Transverse colon (tissue), 4 donors: ENCODE measurements at regions not wholly inside any gene's neighbourhood (a gene's known extent, or its start where the extent isn't known, plus 50 kb on each side); places are given as distances from the start of the nearest gene placed in this dataset.

Experiments
- DNase-seq: peaks from one replicate; pipeline ENCODE4 v3.0.0-alpha.2; 2019
- H3K27ac ChIP-seq, 4 donors: fragments of 200-600 bp; sonication (generic); 2 replicates each; pipeline ENCODE4 v1.5.1; 2016 to 2018; ENCODE audit warnings: inconsistent platforms in 4 of 4
- H3K27me3 ChIP-seq: fragments of 200-600 bp; sonication (generic); 2 replicates; pipeline ENCODE4 v1.5.1; 2017; ENCODE audit warnings: inconsistent platforms
- H3K36me3 ChIP-seq, 4 donors: fragments of 200-600 bp; sonication (generic); 2 replicates each; pipeline ENCODE4 v1.5.1; 2017 to 2019; ENCODE audit warnings: inconsistent platforms in 4 of 4
- H3K4me1 ChIP-seq, 4 donors: fragments of 200-600 bp; sonication (generic); 2 replicates each; pipeline ENCODE4 v1.5.1; 2017 to 2020; ENCODE audit warnings: inconsistent platforms in 4 of 4
- H3K4me3 ChIP-seq, 4 donors: fragments of 200-600 bp; sonication (generic); 1 replicate in 1 of 4; 2 replicates in 3 of 4; pipeline versions ENCODE4 v1.5.1 to v1.6.1; 2017 to 2019; ENCODE audit warnings: inconsistent platforms in 4 of 4
- H3K9me3 ChIP-seq, 2 donors: fragments of 200-600 bp; sonication (generic); 2 replicates each; pipeline ENCODE4 v1.5.1; 2017 to 2019; ENCODE audit warnings: inconsistent platforms in 2 of 2
- EP300 ChIP-seq: sonication (generic); formaldehyde crosslinking; IDR thresholded peaks from one replicate; pipeline ENCODE4 v1.6.1; 2017; ENCODE audit warnings: antibody characterized with exemption, low read depth
- POLR2A ChIP-seq: fragments of 450-650 bp; IDR thresholded peaks from one replicate; pipeline ENCODE4 v1.6.1; 2016; ENCODE audit warnings: antibody characterized with exemption, mild to moderate bottlenecking, moderate library complexity
- POLR2AphosphoS5 ChIP-seq, 3 donors: sonication (generic); formaldehyde crosslinking; IDR thresholded peaks; one replicate each; pipeline ENCODE4 v1.6.1; 2016; ENCODE audit warnings: antibody characterized with exemption in 3 of 3
- WGBS, 2 donors: methylation state at CpG; one replicate each; pipeline ENCODE4 v1.1.5; 2018; ENCODE audit warnings: low coverage in 1 of 2; 5-methylcytosine and 5-hydroxymethylcytosine counted together
- in situ Hi-C, 4 donors: fragments of 200-750 bp; cut with MboI; loops; one replicate each; pipeline versions ENCODE4 v1.15.0 to v1.15.1; 2017; ENCODE audit warnings: low sequenced_read_pairs in 3 of 4, low pct_ligation_motif_present in 1 of 4, low pct_unique_long_range_greater_than_20kb in 1 of 4
- intact Hi-C: fragments of 100-400 bp; cut with DNase I; formaldehyde crosslinking; loops from one replicate; pipeline ENCODE4 v1.15.1; 2023; ENCODE audit warnings: low total_unique reads
- TF ChIP-seq, protein P1 (sequence below), 5 experiments: fragments of 200-600 bp in 3 of 5; fragments of 450-650 bp in 2 of 5; sonication (generic) in 3 of 5; IDR thresholded peaks; 1 replicate in 2 of 5; 2 replicates in 3 of 5; pipeline ENCODE4 v1.5.1; 2016 to 2017; ENCODE audit warnings: antibody characterized with exemption in 5 of 5, inconsistent platforms in 3 of 5, mild to moderate bottlenecking in 2 of 5, moderate library complexity in 1 of 5

GRCh38 chr4:145427991-145428390 lies 53.7 kb upstream of the SMAD1 start:
- intact Hi-C loops: no loop called here
- no peaks in the 10 kb centered on the region for H3K4me1 ChIP-seq

DNA sequence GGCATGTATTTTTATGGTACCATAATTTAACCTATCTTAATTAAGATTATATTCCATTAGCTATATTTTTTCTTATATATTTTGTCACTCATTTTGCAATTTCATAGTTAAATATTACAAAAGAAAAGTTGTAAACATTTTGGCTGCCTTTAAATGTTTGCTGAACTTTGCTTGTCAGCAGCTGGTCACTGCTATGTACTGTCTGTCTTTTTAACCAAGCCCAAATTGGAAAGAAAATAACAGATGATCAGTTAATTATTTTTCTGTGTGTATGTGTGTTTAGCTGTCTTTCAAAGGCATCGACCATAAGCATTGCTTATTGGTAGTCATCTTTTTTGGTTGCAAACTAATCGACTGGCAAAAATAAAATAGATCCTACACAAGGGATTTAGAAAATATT lies 54.4 kb upstream of the SMAD1 start:
- Histone ChIP-seq H3K4me3 (no peak overlapping the region), H3K27me3 (no peaks in the 10 kb centered on the region), H3K27ac (no peak overlapping the region), H3K36me3 (no peaks in the 10 kb centered on the region), H3K9me3 (no peaks in the 10 kb centered on the region), H3K4me1 (no peaks in the 10 kb centered on the region)
- TF ChIP-seq, protein P1, sequence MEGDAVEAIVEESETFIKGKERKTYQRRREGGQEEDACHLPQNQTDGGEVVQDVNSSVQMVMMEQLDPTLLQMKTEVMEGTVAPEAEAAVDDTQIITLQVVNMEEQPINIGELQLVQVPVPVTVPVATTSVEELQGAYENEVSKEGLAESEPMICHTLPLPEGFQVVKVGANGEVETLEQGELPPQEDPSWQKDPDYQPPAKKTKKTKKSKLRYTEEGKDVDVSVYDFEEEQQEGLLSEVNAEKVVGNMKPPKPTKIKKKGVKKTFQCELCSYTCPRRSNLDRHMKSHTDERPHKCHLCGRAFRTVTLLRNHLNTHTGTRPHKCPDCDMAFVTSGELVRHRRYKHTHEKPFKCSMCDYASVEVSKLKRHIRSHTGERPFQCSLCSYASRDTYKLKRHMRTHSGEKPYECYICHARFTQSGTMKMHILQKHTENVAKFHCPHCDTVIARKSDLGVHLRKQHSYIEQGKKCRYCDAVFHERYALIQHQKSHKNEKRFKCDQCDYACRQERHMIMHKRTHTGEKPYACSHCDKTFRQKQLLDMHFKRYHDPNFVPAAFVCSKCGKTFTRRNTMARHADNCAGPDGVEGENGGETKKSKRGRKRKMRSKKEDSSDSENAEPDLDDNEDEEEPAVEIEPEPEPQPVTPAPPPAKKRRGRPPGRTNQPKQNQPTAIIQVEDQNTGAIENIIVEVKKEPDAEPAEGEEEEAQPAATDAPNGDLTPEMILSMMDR (IDR thresholded peaks at IDR 0.05): no peak
- no peak for TF ChIP-seq POLR2AphosphoS5 (IDR thresholded peaks at IDR 0.05)
- no peak for TF ChIP-seq POLR2A
- no peak for TF ChIP-seq EP300
- DNase-seq: no peak
- WGBS, 2 donors: 48 to 57% methylated on average over 1 to 2 of the region's 2 CpGs
- intact Hi-C loops (no loop called here), in situ Hi-C loops (no loop called here)

More at GRCh38 chr4:145427991-145428390, 53.7 kb upstream of the SMAD1 start:
- H3K27ac ChIP-seq: no peak overlapping the region
- TF ChIP-seq EP300 (no peak), POLR2A (no peak)
- TF ChIP-seq, protein P1 (IDR thresholded peaks at IDR 0.05): no peak
- no peak for DNase-seq
- no peak overlapping the region for H3K4me3 ChIP-seq
- H3K9me3 ChIP-seq: no peaks in the 10 kb centered on the region
- 60 to 74% methylated on average over 3 of the region's 3 CpGs for WGBS, 2 donors
- in situ Hi-C loops: no loop called here
- no peaks in the 10 kb centered on the region for H3K27me3 ChIP-seq
- H3K36me3 ChIP-seq: no peaks in the 10 kb centered on the region

DNA sequence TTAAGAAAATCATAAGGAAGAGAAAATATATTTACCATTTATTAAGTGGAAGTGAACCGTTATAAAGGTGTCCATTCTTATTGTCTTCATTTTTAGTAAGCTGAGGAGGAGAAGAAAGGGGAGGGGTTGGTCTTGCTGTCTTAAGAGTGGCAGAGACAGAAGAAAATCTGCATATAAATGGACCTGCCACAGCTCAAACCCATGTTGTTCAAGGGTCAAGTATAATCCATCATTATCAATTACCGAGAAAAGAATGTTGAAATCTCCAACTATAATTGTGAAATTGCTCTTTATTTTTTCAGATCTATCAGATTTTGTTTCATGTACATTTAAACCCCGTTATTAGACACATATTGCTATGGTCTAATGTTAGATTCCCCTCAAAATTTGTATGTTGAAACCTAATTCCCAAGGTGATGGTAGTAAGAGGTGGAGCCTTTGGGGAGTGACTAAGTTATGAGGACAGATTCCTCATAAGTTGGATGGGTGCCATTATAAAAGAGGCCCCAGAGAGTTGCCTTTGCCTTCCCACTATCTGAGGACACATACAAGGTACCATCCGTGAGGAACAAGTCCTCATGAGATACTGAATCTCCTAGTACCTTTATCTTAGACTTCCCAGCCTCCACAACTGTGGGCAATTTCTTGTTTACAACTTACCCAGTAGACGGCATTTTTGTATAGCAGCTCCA lies 58.5 kb upstream of the SMAD1 start:
- H3K9me3 ChIP-seq: no peaks in the 10 kb centered on the region
- in situ Hi-C loops (no loop called here), intact Hi-C loops (no loop called here)
- H3K36me3 ChIP-seq: no peaks in the 10 kb centered on the region
- no peaks in the 10 kb centered on the region for H3K27me3 ChIP-seq
- TF ChIP-seq, protein P1 (IDR thresholded peaks at IDR 0.05): no peak
- TF ChIP-seq POLR2A: no peak
- TF ChIP-seq POLR2AphosphoS5 (IDR thresholded peaks at IDR 0.05): no peak
- TF ChIP-seq EP300: no peak
- 81% methylated on average over 5 of the region's 5 CpGs for WGBS, 2 donors
- no peaks in the 10 kb centered on the region for H3K4me1 ChIP-seq
- H3K4me3 ChIP-seq: no peak overlapping the region
- H3K27ac ChIP-seq: no peak overlapping the region
- DNase-seq: no peak

GRCh38 chr4:145420595-145421214 lies 60.9 kb upstream of the SMAD1 start:
- H3K9me3 ChIP-seq: no peaks in the 10 kb centered on the region
- no peak overlapping the region for H3K27ac ChIP-seq
- no peaks in the 10 kb centered on the region for H3K36me3 ChIP-seq
- no peak for DNase-seq
- 94 to 100% methylated on average over 1 to 2 of the region's 2 CpGs for WGBS, 2 donors
- intact Hi-C loops (no loop called here), in situ Hi-C loops (no loop called here)
- no peak overlapping the region for H3K4me3 ChIP-seq
- H3K4me1 ChIP-seq: no peaks in the 10 kb centered on the region
- no peaks in the 10 kb centered on the region for H3K27me3 ChIP-seq
- TF ChIP-seq, protein P1 (IDR thresholded peaks at IDR 0.05): no peak
- TF ChIP-seq EP300 (no peak), POLR2A (no peak), POLR2AphosphoS5 (IDR thresholded peaks at IDR 0.05) (no peak)
